NT2/D1 (cell line): ENCODE measurements at regions not wholly inside any gene's neighbourhood (a gene's known extent, or its start where the extent isn't known, plus 50 kb on each side); places are given as distances from the start of the nearest gene placed in this dataset.

Experiments used
- DNase-seq: peaks from one replicate; pipeline ENCODE4 v3.0.0-alpha.2; 2011; ENCODE audit warnings: low read depth, low spot score
- H3K27me3 ChIP-seq: 2 replicates; pipeline ENCODE4 v1.6.0; 2011; ENCODE audit warnings: mild to moderate bottlenecking; ENCODE audit not compliant: insufficient read length, insufficient read depth
- H3K36me3 ChIP-seq: 2 replicates; pipeline ENCODE4 v1.6.1; 2011; ENCODE audit warnings: mild to moderate bottlenecking, low read length, mixed read lengths; ENCODE audit not compliant: insufficient read depth, insufficient read length
- H3K4me1 ChIP-seq: 2 replicates; pipeline ENCODE4 v1.5.1; 2011; ENCODE audit not compliant: insufficient read depth, insufficient read length
- H3K4me3 ChIP-seq: 2 replicates; pipeline ENCODE4 v1.5.1; 2011; ENCODE audit warnings: low read depth; ENCODE audit not compliant: insufficient read length
- H3K9ac ChIP-seq: 2 replicates; pipeline ENCODE4 v1.6.0; 2011; ENCODE audit warnings: low read depth; ENCODE audit not compliant: insufficient read length
- H3K9me3 ChIP-seq: 2 replicates; pipeline ENCODE4 v1.5.1; 2011; ENCODE audit warnings: mild to moderate bottlenecking, low read length; ENCODE audit not compliant: insufficient read depth
- SUZ12 ChIP-seq: IDR thresholded peaks from 2 replicates; pipeline ENCODE4 v1.6.1; 2011; ENCODE audit not compliant: insufficient read length, insufficient read depth; ENCODE audit errors: extremely low read depth
- YY1 ChIP-seq: IDR thresholded peaks from 2 replicates; pipeline ENCODE4 v1.6.1; 2011; ENCODE audit not compliant: insufficient read length, insufficient read depth
- ZNF274 ChIP-seq: IDR thresholded peaks from 2 replicates; pipeline ENCODE4 v1.6.1; 2011; ENCODE audit warnings: mild to moderate bottlenecking, low read depth, low read length

- TF ChIP-seq ZNF274: no peak
- no peak for TF ChIP-seq YY1
- H3K9ac ChIP-seq: no peak overlapping the region
- no peak overlapping the region for H3K4me3 ChIP-seq
- H3K27me3 ChIP-seq: no peaks in the 10 kb centered on the region
- no peaks in the 10 kb centered on the region for H3K4me1 ChIP-seq
- DNase-seq: no peak
- H3K9me3 ChIP-seq: no peaks in the 10 kb centered on the region
- H3K36me3 ChIP-seq: no peaks in the 10 kb centered on the region
Measured at GRCh38 chr9:115533511-115533910, 415.6 kb upstream of the TNC start.

DNA sequence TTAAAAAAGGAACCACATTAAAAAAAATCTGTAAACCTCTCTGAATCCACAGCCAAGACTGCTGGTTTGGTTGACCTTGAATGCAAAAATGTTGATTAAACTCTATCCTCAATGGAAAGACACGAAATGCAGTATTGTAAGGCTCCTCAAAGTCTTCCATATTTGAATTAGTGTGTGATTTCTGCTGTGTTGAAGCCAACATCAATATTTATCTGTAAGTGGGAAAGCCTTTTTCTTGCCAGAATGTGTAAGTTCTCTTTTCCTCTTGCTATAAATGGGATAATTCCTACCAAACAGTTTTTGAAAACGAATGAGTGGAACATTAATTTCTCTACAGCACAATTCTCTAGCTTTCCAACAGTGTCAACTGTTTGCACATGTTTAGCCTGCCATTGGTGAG lies 422.1 kb upstream of the TNC start:
- Histone ChIP-seq H3K4me1 (no peaks in the 10 kb centered on the region), H3K27me3 (no peaks in the 10 kb centered on the region), H3K9ac (no peak overlapping the region), H3K4me3 (no peak overlapping the region), H3K9me3 (no peaks in the 10 kb centered on the region), H3K36me3 (no peaks in the 10 kb centered on the region)
- no peak for DNase-seq
- no peak for TF ChIP-seq ZNF274
- no peak for TF ChIP-seq YY1
- TF ChIP-seq SUZ12: no peak

GRCh38 chr9:115543511-115543910 lies 425.6 kb upstream of the TNC start:
- H3K27me3 ChIP-seq: no peaks in the 10 kb centered on the region
- H3K36me3 ChIP-seq: no peaks in the 10 kb centered on the region
- no peak overlapping the region for H3K9ac ChIP-seq
- no peaks in the 10 kb centered on the region for H3K4me1 ChIP-seq
- H3K4me3 ChIP-seq: no peak overlapping the region
- no peak for TF ChIP-seq YY1
- no peak for DNase-seq
- H3K9me3 ChIP-seq: no peaks in the 10 kb centered on the region

- no peak overlapping the region for H3K4me3 ChIP-seq
- no peaks in the 10 kb centered on the region for H3K4me1 ChIP-seq
- no peak overlapping the region for H3K9ac ChIP-seq
- no peak for DNase-seq
- H3K27me3 ChIP-seq: no peaks in the 10 kb centered on the region
- H3K9me3 ChIP-seq: no peaks in the 10 kb centered on the region
- TF ChIP-seq SUZ12 (no peak), YY1 (no peak), ZNF274 (no peak)
- H3K36me3 ChIP-seq: no peaks in the 10 kb centered on the region
Measured at GRCh38 chr9:115548609-115549260, 430.8 kb upstream of the TNC start.

GRCh38 chr9:115551396-115551795 lies 433.4 kb upstream of the TNC start:
- TF ChIP-seq ZNF274 (no peak), YY1 (no peak), SUZ12 (no peak)
- Histone ChIP-seq H3K4me3 (no peak overlapping the region), H3K36me3 (no peaks in the 10 kb centered on the region), H3K9me3 (peaks cover 22% of the 10 kb centered on the region; the same call in 1 of the 2 replicates), H3K27me3 (no peaks in the 10 kb centered on the region), H3K9ac (no peak overlapping the region), H3K4me1 (no peaks in the 10 kb centered on the region)
- DNase-seq: no peak

DNA sequence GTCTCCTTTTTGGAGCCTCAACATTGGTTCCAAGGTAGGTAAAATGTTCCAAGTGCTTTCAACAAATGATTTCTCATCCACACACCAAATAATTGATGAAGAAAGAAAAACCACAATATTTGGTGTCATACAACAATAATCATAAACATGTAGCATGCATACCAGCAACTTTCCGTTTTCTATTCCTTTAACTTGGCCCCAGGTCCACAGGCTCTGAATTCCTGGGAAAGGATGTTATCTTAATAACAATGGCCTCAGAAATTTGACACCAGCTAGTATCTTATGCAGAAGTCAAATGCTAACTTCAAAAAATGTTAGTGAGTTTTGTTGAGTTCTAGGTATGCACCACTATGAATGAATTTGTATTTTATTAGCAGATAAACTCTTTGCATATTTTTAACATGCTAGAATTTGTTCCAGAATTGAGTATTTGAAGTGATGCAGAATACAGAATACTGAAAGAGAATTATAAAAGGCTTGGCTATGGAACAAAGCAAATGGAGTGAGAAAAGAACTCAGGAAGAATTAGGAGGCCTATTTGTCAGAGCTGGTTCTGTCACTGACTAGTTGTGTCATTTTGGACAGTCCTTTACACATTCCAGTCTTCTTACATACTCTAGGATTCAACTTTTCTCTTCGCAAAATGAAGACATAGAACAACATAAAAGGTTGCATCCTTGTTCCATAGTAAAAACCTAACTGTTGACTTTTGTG lies 435.3 kb upstream of the TNC start:
- no peaks in the 10 kb centered on the region for H3K4me1 ChIP-seq
- peak; percentile 13 for DNase-seq
- H3K4me3 ChIP-seq: no peak overlapping the region
- no peak overlapping the region for H3K9ac ChIP-seq
- TF ChIP-seq ZNF274: no peak
- TF ChIP-seq YY1: no peak
- TF ChIP-seq SUZ12: no peak
- H3K27me3 ChIP-seq: no peaks in the 10 kb centered on the region
- peaks cover 38% of the 10 kb centered on the region for H3K9me3 ChIP-seq
- no peaks in the 10 kb centered on the region for H3K36me3 ChIP-seq

DNA sequence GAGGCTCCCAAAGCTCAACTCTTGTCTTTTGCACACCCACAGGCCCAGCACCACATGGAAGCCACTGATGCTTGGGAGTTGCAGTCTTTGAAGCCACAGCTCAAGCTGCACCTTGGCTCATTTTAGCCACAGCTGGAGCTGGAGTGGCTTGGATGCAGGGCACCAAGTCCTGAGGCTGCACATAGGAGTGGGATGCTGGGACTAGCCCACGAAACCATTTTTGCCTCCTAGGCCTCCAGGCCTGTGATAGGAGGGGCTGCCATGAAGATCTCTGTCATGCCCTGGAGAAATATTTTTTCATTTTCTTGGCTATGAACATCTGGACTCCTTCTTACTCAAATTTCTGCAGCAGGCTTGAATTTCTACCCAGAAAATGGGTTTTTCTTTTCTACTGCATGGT lies 438.5 kb upstream of the TNC start:
- H3K9me3 ChIP-seq: peaks cover 38% of the 10 kb centered on the region
- no peak overlapping the region for H3K4me3 ChIP-seq
- TF ChIP-seq ZNF274 (no peak), SUZ12 (no peak), YY1 (no peak)
- H3K36me3 ChIP-seq: no peaks in the 10 kb centered on the region
- H3K4me1 ChIP-seq: no peaks in the 10 kb centered on the region
- H3K9ac ChIP-seq: no peak overlapping the region
- H3K27me3 ChIP-seq: no peaks in the 10 kb centered on the region
- DNase-seq: no peak
